Liver (tissue), 8 donors: ENCODE measurements at regions not wholly inside any gene's neighbourhood (a gene's known extent, or its start where the extent isn't known, plus 50 kb on each side); places are given as distances from the start of the nearest gene placed in this dataset.
A peak's percentile ranks its signal among the peaks of the same experiment; 100 is the strongest.

ENCODE experiments used
- DNase-seq: peaks from one replicate; pipeline ENCODE4 v3.0.0-alpha.2; 2017; ENCODE audit warnings: low spot score
- H3K27ac ChIP-seq, 2 donors: one replicate each; pipeline ENCODE4 v1.7.0; 2013; ENCODE audit warnings: inconsistent platforms in 2 of 2, low read length in 2 of 2, control low read depth in 1 of 2, low read depth in 1 of 2, mild to moderate bottlenecking in 1 of 2
- H3K27me3 ChIP-seq, 4 donors: one replicate each; pipeline versions ENCODE4 v1.6.1 to v1.7.0; 2013; ENCODE audit warnings: low read length in 3 of 4, inconsistent platforms in 1 of 4, mild to moderate bottlenecking in 1 of 4, moderate library complexity in 1 of 4; ENCODE audit not compliant: control insufficient read depth in 4 of 4, insufficient read depth in 4 of 4
- H3K36me3 ChIP-seq, 4 donors: one replicate each; pipeline versions ENCODE4 v1.6.1 to v1.7.0; 2013; ENCODE audit warnings: low read length in 3 of 4, mild to moderate bottlenecking in 3 of 4, low read depth in 1 of 4, moderate library complexity in 1 of 4; ENCODE audit not compliant: control insufficient read depth in 4 of 4, insufficient read depth in 3 of 4
- H3K4me1 ChIP-seq, 4 donors: one replicate each; pipeline versions ENCODE4 v1.6.1 to v1.7.0; 2013; ENCODE audit warnings: low read length in 3 of 4, mild to moderate bottlenecking in 3 of 4, moderate library complexity in 1 of 4; ENCODE audit not compliant: control insufficient read depth in 4 of 4, insufficient read depth in 4 of 4
- H3K4me3 ChIP-seq, 3 donors: one replicate each; pipeline versions ENCODE4 v1.6.1 to v1.7.0; 2013; ENCODE audit warnings: low read length in 3 of 3, control low read depth in 1 of 3, low read depth in 1 of 3, mild to moderate bottlenecking in 1 of 3
- H3K9ac ChIP-seq, 2 donors: one replicate each; pipeline ENCODE4 v1.7.0; 2013; ENCODE audit warnings: low read length in 2 of 2, mild to moderate bottlenecking in 2 of 2, moderate library complexity in 2 of 2, control low read depth in 1 of 2, low read depth in 1 of 2
- H3K9me3 ChIP-seq, 4 donors: one replicate each; pipeline versions ENCODE4 v1.6.1 to v1.7.0; 2013; ENCODE audit warnings: low read length in 3 of 4; ENCODE audit not compliant: control insufficient read depth in 4 of 4
- ATF3 ChIP-seq: IDR thresholded peaks from 2 replicates; pipeline ENCODE4 v1.6.1; 2016; ENCODE audit warnings: antibody characterized with exemption
- EGR1 ChIP-seq, 2 donors: IDR thresholded peaks; 2 replicates each; pipeline ENCODE4 v1.6.1; 2016 to 2018; ENCODE audit warnings: antibody characterized with exemption in 2 of 2, low read depth in 2 of 2
- FOXA1 ChIP-seq: IDR thresholded peaks from 2 replicates; pipeline ENCODE4 v1.6.1; 2016; ENCODE audit warnings: antibody characterized with exemption
- FOXA2 ChIP-seq: IDR thresholded peaks from 2 replicates; pipeline ENCODE4 v1.6.1; 2016; ENCODE audit warnings: antibody characterized with exemption
- GABPA ChIP-seq, 2 donors: IDR thresholded peaks in 1 of 2; conservative IDR thresholded peaks in 1 of 2; 2 replicates each; pipeline ENCODE4 v1.6.1; 2016; ENCODE audit warnings: antibody characterized with exemption in 2 of 2, mild to moderate bottlenecking in 1 of 2, moderate library complexity in 1 of 2
- HNF4A ChIP-seq, 2 donors: conservative IDR thresholded peaks; 2 replicates each; pipeline ENCODE4 v1.6.1; 2016; ENCODE audit warnings: antibody characterized with exemption in 2 of 2, mild to moderate bottlenecking in 2 of 2
- HNF4G ChIP-seq: IDR thresholded peaks from 2 replicates; pipeline ENCODE4 v1.6.1; 2016; ENCODE audit warnings: antibody characterized with exemption
- JUND ChIP-seq, 2 donors: IDR thresholded peaks; 2 replicates each; pipeline ENCODE4 v1.6.1; 2016; ENCODE audit warnings: antibody characterized with exemption in 2 of 2
- MAX ChIP-seq: IDR thresholded peaks from 2 replicates; pipeline ENCODE4 v1.6.1; 2016; ENCODE audit warnings: antibody characterized with exemption
- NR2F2 ChIP-seq: IDR thresholded peaks from 2 replicates; pipeline ENCODE4 v1.6.1; 2016; ENCODE audit warnings: antibody characterized with exemption
- RAD21 ChIP-seq, 2 donors: IDR thresholded peaks; 2 replicates each; pipeline ENCODE4 v1.6.1; 2016; ENCODE audit warnings: antibody characterized with exemption in 2 of 2, mild to moderate bottlenecking in 2 of 2
- RXRA ChIP-seq, 2 donors: IDR thresholded peaks; 2 replicates each; pipeline ENCODE4 v1.6.1; 2017 to 2018; ENCODE audit warnings: antibody characterized with exemption in 2 of 2, mild to moderate bottlenecking in 1 of 2
- SP1 ChIP-seq: IDR thresholded peaks from 2 replicates; pipeline ENCODE4 v1.6.1; 2018; ENCODE audit warnings: antibody characterized with exemption, mild to moderate bottlenecking
- TAF1 ChIP-seq: conservative IDR thresholded peaks from 2 replicates; pipeline ENCODE4 v1.6.1; 2016; ENCODE audit warnings: antibody characterized with exemption, mild to moderate bottlenecking
- YY1 ChIP-seq: IDR thresholded peaks from 2 replicates; pipeline ENCODE4 v1.6.1; 2016; ENCODE audit warnings: antibody characterized with exemption, mild to moderate bottlenecking
- WGBS: extraction: QIAGEN DNeasy Blood & Tissue Kit; methylation state at CpG from one replicate; pipeline ENCODE4 v1.1.7; 2013; 5-methylcytosine and 5-hydroxymethylcytosine counted together
- TF ChIP-seq, protein P1 (sequence below): IDR thresholded peaks from 2 replicates; pipeline ENCODE4 v1.6.1; 2016; ENCODE audit warnings: antibody characterized with exemption
- TF ChIP-seq, protein P2 (sequence below): IDR thresholded peaks from 2 replicates; pipeline ENCODE4 v1.6.1; 2016; ENCODE audit warnings: antibody characterized with exemption, mild to moderate bottlenecking
- TF ChIP-seq, protein P3 (sequence below): fragments of 150-350 bp; IDR thresholded peaks from 2 replicates; pipeline ENCODE4 v1.5.1; 2017; ENCODE audit warnings: improper control_type of control experiment, low read depth, low read length; ENCODE audit not compliant: missing input control
- donor health status: healthy.
- donor health status: healthy.
- donor health status: healthy.
- donor health status: healthy.
- donor health status: healthy.

DNA sequence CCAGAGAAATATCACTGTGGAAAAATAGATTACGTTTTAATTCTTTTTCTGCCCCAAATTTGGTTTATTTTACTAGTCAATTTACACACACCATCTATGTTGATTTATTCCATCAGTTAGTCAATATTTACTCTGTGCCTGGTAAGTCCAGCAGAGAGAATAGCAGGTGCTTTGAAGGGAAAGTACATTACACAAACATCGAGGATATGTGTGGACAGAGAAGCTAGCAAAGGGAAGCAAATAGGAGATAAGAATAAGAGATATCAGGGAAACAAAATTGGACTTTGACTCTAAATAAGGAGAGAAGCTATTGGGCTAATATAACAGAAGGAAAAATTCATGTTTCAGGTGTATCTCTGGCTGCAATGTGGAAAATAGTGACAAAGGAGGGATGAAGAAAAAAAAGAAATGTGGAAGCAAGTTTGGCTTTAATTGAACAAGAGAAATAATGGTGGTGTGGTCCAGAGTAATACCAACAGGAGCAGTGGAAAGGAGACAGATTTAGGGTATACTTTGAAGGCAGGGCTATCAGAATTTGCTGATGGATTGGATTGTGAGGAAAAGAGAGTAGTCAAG is 587.7 kb upstream of the CDH6 start:
- no peaks in the 10 kb centered on the region for H3K9me3 ChIP-seq
- H3K9ac ChIP-seq, result no peak overlapping the region
- H3K27me3 ChIP-seq, result no peaks in the 10 kb centered on the region
- no peak for DNase-seq
- peaks cover 0 to 38% (median 28%) of the 10 kb centered on the region in 4 donors for H3K4me1 ChIP-seq
- TF ChIP-seq ATF3, result peak; percentile 46
- no peak for TF ChIP-seq TAF1
- no peak for TF ChIP-seq NR2F2
- TF ChIP-seq EGR1 (IDR thresholded peaks at IDR 0.05; ENCODE audit: low read depth in 2 of 2), result peak in 1 of 2 donors; percentile 26
- TF ChIP-seq, protein P1, sequence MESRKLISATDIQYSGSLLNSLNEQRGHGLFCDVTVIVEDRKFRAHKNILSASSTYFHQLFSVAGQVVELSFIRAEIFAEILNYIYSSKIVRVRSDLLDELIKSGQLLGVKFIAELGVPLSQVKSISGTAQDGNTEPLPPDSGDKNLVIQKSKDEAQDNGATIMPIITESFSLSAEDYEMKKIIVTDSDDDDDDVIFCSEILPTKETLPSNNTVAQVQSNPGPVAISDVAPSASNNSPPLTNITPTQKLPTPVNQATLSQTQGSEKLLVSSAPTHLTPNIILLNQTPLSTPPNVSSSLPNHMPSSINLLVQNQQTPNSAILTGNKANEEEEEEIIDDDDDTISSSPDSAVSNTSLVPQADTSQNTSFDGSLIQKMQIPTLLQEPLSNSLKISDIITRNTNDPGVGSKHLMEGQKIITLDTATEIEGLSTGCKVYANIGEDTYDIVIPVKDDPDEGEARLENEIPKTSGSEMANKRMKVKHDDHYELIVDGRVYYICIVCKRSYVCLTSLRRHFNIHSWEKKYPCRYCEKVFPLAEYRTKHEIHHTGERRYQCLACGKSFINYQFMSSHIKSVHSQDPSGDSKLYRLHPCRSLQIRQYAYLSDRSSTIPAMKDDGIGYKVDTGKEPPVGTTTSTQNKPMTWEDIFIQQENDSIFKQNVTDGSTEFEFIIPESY, result peak; percentile 89
- TF ChIP-seq MAX, result peak; percentile 93
- peak; percentile 100 for TF ChIP-seq FOXA2
- TF ChIP-seq, protein P2, sequence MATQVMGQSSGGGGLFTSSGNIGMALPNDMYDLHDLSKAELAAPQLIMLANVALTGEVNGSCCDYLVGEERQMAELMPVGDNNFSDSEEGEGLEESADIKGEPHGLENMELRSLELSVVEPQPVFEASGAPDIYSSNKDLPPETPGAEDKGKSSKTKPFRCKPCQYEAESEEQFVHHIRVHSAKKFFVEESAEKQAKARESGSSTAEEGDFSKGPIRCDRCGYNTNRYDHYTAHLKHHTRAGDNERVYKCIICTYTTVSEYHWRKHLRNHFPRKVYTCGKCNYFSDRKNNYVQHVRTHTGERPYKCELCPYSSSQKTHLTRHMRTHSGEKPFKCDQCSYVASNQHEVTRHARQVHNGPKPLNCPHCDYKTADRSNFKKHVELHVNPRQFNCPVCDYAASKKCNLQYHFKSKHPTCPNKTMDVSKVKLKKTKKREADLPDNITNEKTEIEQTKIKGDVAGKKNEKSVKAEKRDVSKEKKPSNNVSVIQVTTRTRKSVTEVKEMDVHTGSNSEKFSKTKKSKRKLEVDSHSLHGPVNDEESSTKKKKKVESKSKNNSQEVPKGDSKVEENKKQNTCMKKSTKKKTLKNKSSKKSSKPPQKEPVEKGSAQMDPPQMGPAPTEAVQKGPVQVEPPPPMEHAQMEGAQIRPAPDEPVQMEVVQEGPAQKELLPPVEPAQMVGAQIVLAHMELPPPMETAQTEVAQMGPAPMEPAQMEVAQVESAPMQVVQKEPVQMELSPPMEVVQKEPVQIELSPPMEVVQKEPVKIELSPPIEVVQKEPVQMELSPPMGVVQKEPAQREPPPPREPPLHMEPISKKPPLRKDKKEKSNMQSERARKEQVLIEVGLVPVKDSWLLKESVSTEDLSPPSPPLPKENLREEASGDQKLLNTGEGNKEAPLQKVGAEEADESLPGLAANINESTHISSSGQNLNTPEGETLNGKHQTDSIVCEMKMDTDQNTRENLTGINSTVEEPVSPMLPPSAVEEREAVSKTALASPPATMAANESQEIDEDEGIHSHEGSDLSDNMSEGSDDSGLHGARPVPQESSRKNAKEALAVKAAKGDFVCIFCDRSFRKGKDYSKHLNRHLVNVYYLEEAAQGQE, result peak; percentile 87
- TF ChIP-seq SP1, result peak; percentile 89
- TF ChIP-seq RXRA (IDR thresholded peaks at IDR 0.05), result peak; percentile 57 to 82
- peak; percentile 87 for TF ChIP-seq YY1
- TF ChIP-seq, protein P3, sequence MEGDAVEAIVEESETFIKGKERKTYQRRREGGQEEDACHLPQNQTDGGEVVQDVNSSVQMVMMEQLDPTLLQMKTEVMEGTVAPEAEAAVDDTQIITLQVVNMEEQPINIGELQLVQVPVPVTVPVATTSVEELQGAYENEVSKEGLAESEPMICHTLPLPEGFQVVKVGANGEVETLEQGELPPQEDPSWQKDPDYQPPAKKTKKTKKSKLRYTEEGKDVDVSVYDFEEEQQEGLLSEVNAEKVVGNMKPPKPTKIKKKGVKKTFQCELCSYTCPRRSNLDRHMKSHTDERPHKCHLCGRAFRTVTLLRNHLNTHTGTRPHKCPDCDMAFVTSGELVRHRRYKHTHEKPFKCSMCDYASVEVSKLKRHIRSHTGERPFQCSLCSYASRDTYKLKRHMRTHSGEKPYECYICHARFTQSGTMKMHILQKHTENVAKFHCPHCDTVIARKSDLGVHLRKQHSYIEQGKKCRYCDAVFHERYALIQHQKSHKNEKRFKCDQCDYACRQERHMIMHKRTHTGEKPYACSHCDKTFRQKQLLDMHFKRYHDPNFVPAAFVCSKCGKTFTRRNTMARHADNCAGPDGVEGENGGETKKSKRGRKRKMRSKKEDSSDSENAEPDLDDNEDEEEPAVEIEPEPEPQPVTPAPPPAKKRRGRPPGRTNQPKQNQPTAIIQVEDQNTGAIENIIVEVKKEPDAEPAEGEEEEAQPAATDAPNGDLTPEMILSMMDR, result no peak
- TF ChIP-seq JUND (IDR thresholded peaks at IDR 0.05), result peak; percentile 73 to 94
- peak; percentile 100 for TF ChIP-seq FOXA1
- peak; percentile 8 to 23 for TF ChIP-seq GABPA (IDR thresholded peaks at IDR 0.05 in 1 of 2, conservative IDR thresholded peaks at IDR 0.05 in 1 of 2)
- TF ChIP-seq RAD21 (IDR thresholded peaks at IDR 0.05), result peak; percentile 57 to 59
- peak; percentile 93 for TF ChIP-seq HNF4G
- peak; percentile 94 for TF ChIP-seq HNF4A (conservative IDR thresholded peaks at IDR 0.05)
- no peaks in the 10 kb centered on the region for H3K36me3 ChIP-seq
- 19% methylated on average over 2 of the region's 2 CpGs for WGBS
- H3K4me3 ChIP-seq, result no peak overlapping the region
- no peak overlapping the region for H3K27ac ChIP-seq
